ENCODE measurements at regions not wholly inside any gene's neighbourhood (a gene's known extent, or its start where the extent isn't known, plus 50 kb on each side); places are given as distances from the start of the nearest gene placed in this dataset.

GRCh38 chr4:176409627-176410026, 89.9 kb downstream of the SPCS3 start:
- no peak for TF ChIP-seq POLR2A (IDR thresholded peaks at IDR 0.05)
- TF ChIP-seq CTCF (IDR thresholded peaks at IDR 0.05): no peak
- TF ChIP-seq POLR2AphosphoS5 (IDR thresholded peaks at IDR 0.05): no peak

All from stomach (tissue), 4 donors.